H1 (cell line): ENCODE measurements at regions not wholly inside any gene's neighbourhood (a gene's known extent, or its start where the extent isn't known, plus 50 kb on each side); places are given as distances from the start of the nearest gene placed in this dataset.

ENCODE experiments used
- POLR2A ChIP-seq, 2 experiments: IDR thresholded peaks; 1 replicate in 1 of 2; 2 replicates in 1 of 2; pipeline ENCODE4 v1.6.1; 2011; ENCODE audit warnings: low read depth in 2 of 2, low read length in 2 of 2, mild to moderate bottlenecking in 2 of 2; ENCODE audit errors: control extremely low read depth in 1 of 2
- POU5F1 ChIP-seq: IDR thresholded peaks from 2 replicates; pipeline ENCODE4 v1.6.1; 2011; ENCODE audit warnings: low read depth, mild to moderate bottlenecking, low read length, moderate library complexity
- SP1 ChIP-seq: IDR thresholded peaks from 2 replicates; pipeline ENCODE4 v1.6.1; 2011; ENCODE audit warnings: low read depth, low read length

DNA sequence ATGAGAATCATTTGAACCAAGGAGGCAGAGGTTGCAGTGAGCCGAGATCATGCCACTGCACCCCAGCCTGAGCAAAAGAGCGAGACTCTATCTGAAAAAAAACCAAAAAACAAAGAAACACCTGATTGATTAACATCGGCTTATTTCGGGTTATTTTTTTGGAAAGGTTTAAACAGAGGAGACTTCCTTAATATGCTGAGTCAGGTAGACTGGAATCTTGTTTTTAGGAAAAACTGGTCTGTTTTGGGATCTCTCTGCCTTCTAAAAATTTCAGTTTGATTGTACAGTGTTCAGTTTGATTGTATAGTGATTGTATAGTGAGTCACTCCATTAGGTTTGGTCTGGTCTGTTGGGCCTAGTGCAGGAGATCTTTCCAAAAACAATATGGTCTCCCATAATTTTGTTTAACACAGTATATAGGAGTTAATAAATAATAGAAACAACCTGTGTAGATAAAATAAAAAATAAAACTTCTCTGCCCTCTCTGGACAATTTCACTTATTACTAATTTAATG is 196.3 kb upstream of the CHRM3 start:
- TF ChIP-seq SP1, result no peak
- no peak for TF ChIP-seq POLR2A (IDR thresholded peaks at IDR 0.05; ENCODE audit: control extremely low read depth in 1 of 2, low read depth in 2 of 2, low read length in 2 of 2)
- TF ChIP-seq POU5F1, result no peak
